HepG2 (cell line): ENCODE measurements at regions not wholly inside any gene's neighbourhood (a gene's known extent, or its start where the extent isn't known, plus 50 kb on each side); places are given as distances from the start of the nearest gene placed in this dataset.

ENCODE experiments used
- ATAC-seq: fragments of 200-7000 bp; cut with Tn5 transposase; 3 replicates; pipeline ENCODE4 v1.9.1; 2020; ENCODE audit warnings: mild to moderate bottlenecking, moderate library complexity
- BruUV-seq: library from RNA; stranded (reverse); fragments of 400-500 nt; replicated peaks from 2 replicates; lab custom pipeline; 2021; lab: Mats Ljungman, UMichigan
- CTCF ChIA-PET: fragments of 300-600 bp; formaldehyde crosslinking; extraction: SDS; loops from one replicate; lab custom pipeline; 2021; ENCODE audit warnings: low total read pairs, inconsistent platforms, low intra/inter-chr PET ratio; lab: Yijun Ruan, JAX
- POLR2A ChIA-PET: fragments of 350-600 bp; sonication (Branson Sonifier 250); formaldehyde crosslinking; loops from one replicate; lab custom pipeline; 2020; ENCODE audit warnings: antibody characterized with exemption, inconsistent platforms; lab: Yijun Ruan, JAX
- DNase-seq: peaks from one replicate; pipeline ENCODE4 v3.0.0-alpha.2; 2015; ENCODE audit warnings: low spot score
- FAIRE-seq: peaks from 3 replicates; lab custom pipeline; 2011; peaks lifted over from hg19 to GRCh38; lab: Jason Lieb, UNC
- H2AFZ ChIP-seq: one replicate; pipeline ENCODE4 v1.6.1; 2011; ENCODE audit warnings: low read length, inconsistent platforms
- H3K27ac ChIP-seq: fragments of 300-600 bp; 3 replicates; pipeline ENCODE4 v1.8.0; 2011; ENCODE audit warnings: mixed run types, mild to moderate bottlenecking, mixed read lengths, low read length, inconsistent platforms; ENCODE audit not compliant: insufficient read depth; ENCODE audit errors: extremely low read length
- H3K27me3 ChIP-seq, 2 experiments: fragments of 200-600 bp in 1 of 2; 2 replicates in 1 of 2; 3 replicates in 1 of 2; pipeline versions ENCODE4 v1.6.0 to v1.8.0; 2011; ENCODE audit warnings: low read length in 2 of 2, mild to moderate bottlenecking in 2 of 2, moderate library complexity in 2 of 2, inconsistent platforms in 1 of 2; ENCODE audit not compliant: insufficient read depth in 2 of 2, control insufficient read depth in 1 of 2
- H3K36me3 ChIP-seq, 2 experiments: fragments of 200-600 bp in 1 of 2; replicated peaks in 1 of 2; 2 replicates in 1 of 2; 3 replicates in 1 of 2; pipeline versions ENCODE4 v1.5.1 to v1.8.0; 2011; ENCODE audit warnings: low read length in 2 of 2, inconsistent platforms in 1 of 2; ENCODE audit not compliant: insufficient read depth in 2 of 2, control insufficient read depth in 1 of 2
- H3K4me1 ChIP-seq: 2 replicates; pipeline ENCODE4 v1.5.1; 2012; ENCODE audit warnings: low read length, inconsistent platforms; ENCODE audit not compliant: insufficient read depth
- H3K4me2 ChIP-seq: 2 replicates; pipeline ENCODE4 v1.6.0; 2011; ENCODE audit warnings: low read depth, low read length, inconsistent platforms
- H3K4me3 ChIP-seq, 3 experiments: fragments of 200-600 bp in 1 of 3; sonication (generic), shearing (Covaris generic) in 1 of 3; replicated peaks in 1 of 3; 2 replicates each; pipeline ENCODE4 v1.5.1; 2011 to 2016; ENCODE audit warnings: low read length in 3 of 3, inconsistent platforms in 2 of 3, low read depth in 2 of 3, mild to moderate bottlenecking in 2 of 3, control low read depth in 1 of 3, mixed read lengths in 1 of 3; ENCODE audit not compliant: insufficient read depth in 1 of 3
- H3K79me2 ChIP-seq: one replicate; pipeline ENCODE4 v1.6.1; 2011; ENCODE audit warnings: low read length, inconsistent platforms; ENCODE audit not compliant: insufficient read depth
- H3K9ac ChIP-seq: 2 replicates; pipeline ENCODE4 v1.6.0; 2011; ENCODE audit warnings: mild to moderate bottlenecking, low read depth, low read length, inconsistent platforms; ENCODE audit not compliant: insufficient read depth
- H3K9me3 ChIP-seq: 2 replicates; pipeline ENCODE4 v1.5.1; 2012; ENCODE audit warnings: mild to moderate bottlenecking, low read length
- H4K20me1 ChIP-seq: 2 replicates; pipeline ENCODE4 v1.6.0; 2011; ENCODE audit warnings: inconsistent platforms, mild to moderate bottlenecking, low read length, moderate library complexity; ENCODE audit not compliant: insufficient read depth
- EED ChIP-seq: sonication (generic); formaldehyde crosslinking; IDR thresholded peaks from 2 replicates; pipeline ENCODE4 v1.5.0; 2020; ENCODE audit warnings: mild to moderate bottlenecking, missing genetic modification reagents
- ERF ChIP-seq: IDR thresholded peaks from 2 replicates; pipeline ENCODE4 v1.6.1; 2018; ENCODE audit warnings: missing biosample characterization, missing genetic modification reagents
- GATAD2A ChIP-seq: IDR thresholded peaks from 2 replicates; pipeline ENCODE4 v1.6.1; 2016
- IKZF1 ChIP-seq: fragments of 450-650 bp; IDR thresholded peaks from 2 replicates; pipeline ENCODE4 v1.7.1; 2016
- KLF9 ChIP-seq: IDR thresholded peaks from 2 replicates; pipeline ENCODE4 v1.6.1; 2016; ENCODE audit warnings: low read depth
- MAFK ChIP-seq, 2 experiments: IDR thresholded peaks in 1 of 2; conservative IDR thresholded peaks in 1 of 2; 2 replicates each; pipeline ENCODE4 v1.6.1; 2011; ENCODE audit warnings: improper control_type of control experiment in 2 of 2, low read length in 2 of 2
- NR2F6 ChIP-seq, 2 experiments: IDR thresholded peaks; 2 replicates each; pipeline ENCODE4 v1.6.1; 2016; ENCODE audit warnings: antibody characterized with exemption in 1 of 2, mild to moderate bottlenecking in 1 of 2
- POLR2A ChIP-seq, 2 experiments: IDR thresholded peaks; 2 replicates each; pipeline ENCODE4 v1.6.1; 2011; ENCODE audit warnings: low read depth in 2 of 2, low read length in 2 of 2, mild to moderate bottlenecking in 1 of 2, moderate library complexity in 1 of 2; ENCODE audit not compliant: insufficient read depth in 1 of 2
- RAD51 ChIP-seq: fragments of 450-650 bp; IDR thresholded peaks from 2 replicates; pipeline ENCODE4 v1.6.1; 2016; ENCODE audit warnings: borderline replicate concordance
- ZNF652 ChIP-seq: IDR thresholded peaks from 2 replicates; pipeline ENCODE4 v1.6.1; 2016; ENCODE audit warnings: low read depth, borderline replicate concordance
- WGBS: methylation state at CpG from one replicate; pipeline ENCODE4 v1.1.6; 2017; ENCODE audit warnings: low lambda C conversion rate; 5-methylcytosine and 5-hydroxymethylcytosine counted together
- in situ Hi-C: cut with HindIII; loops from 2 replicates; pipeline ENCODE4 v1.10.0; 2017; ENCODE audit warnings: low pct_unique_long_range_greater_than_20kb; ENCODE audit not compliant: extremely low pct_ligation_motif_present
- intact Hi-C: fragments of 100-400 bp; cut with micrococcal nuclease; formaldehyde crosslinking; loops from one replicate; pipeline ENCODE4 v1.10.0; 2022; ENCODE audit not compliant: unreplicated experiment
- TF ChIP-seq, protein P1 (sequence below): sonication (generic); formaldehyde crosslinking; IDR thresholded peaks from 2 replicates; pipeline ENCODE4 v1.5.1; 2020; ENCODE audit warnings: mild to moderate bottlenecking, missing genetic modification reagents, moderate library complexity
- TF ChIP-seq, protein P2 (sequence below): sonication (generic); formaldehyde crosslinking; IDR thresholded peaks from 2 replicates; pipeline ENCODE4 v1.4.0; 2020; ENCODE audit warnings: missing genetic modification reagents
- TF ChIP-seq, protein P3 (sequence below): sonication (generic); formaldehyde crosslinking; IDR thresholded peaks from 2 replicates; pipeline ENCODE4 v1.4.0; 2020; ENCODE audit warnings: missing genetic modification reagents
- TF ChIP-seq, protein P4 (sequence below): sonication (generic); formaldehyde crosslinking; IDR thresholded peaks from 2 replicates; pipeline ENCODE4 v1.4.0; 2020; ENCODE audit warnings: missing genetic modification reagents, mild to moderate bottlenecking, borderline replicate concordance

DNA sequence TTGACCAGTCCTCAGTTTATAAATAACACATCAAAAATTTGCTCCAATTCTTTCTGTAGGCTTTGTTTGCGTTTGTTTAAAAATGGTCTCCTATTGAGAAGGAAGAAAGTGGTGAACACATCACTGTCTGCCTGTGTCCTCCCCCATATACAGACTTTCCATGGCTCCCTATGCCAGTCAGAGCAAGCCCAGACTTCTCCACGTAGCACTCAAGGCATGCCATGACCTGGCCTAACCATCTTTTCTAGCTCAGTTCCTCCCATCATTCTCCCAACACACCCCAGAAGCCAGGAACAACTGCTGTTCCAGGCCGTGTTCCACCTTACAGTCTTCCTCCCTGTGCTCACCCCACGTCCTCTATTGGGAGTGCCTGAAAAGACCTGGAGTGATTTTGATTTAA lies 129.6 kb upstream of the ZNF618 start:
- no peaks in the 10 kb centered on the region for H3K79me2 ChIP-seq
- no peak overlapping the region for H3K4me2 ChIP-seq
- H3K27ac ChIP-seq: no peak overlapping the region
- in situ Hi-C loops (loop anchor here (25.0 kb wide), 1 partner anchor 291 kb away; no protein-coding TSS in a partner anchor), intact Hi-C loops (no loop called here)
- H3K9ac ChIP-seq: no peak overlapping the region
- no peak for DNase-seq
- H3K9me3 ChIP-seq: no peaks in the 10 kb centered on the region
- H3K4me1 ChIP-seq: no peaks in the 10 kb centered on the region
- no peaks in the 10 kb centered on the region for H4K20me1 ChIP-seq
- H2AFZ ChIP-seq: no peak overlapping the region
- 2% methylated on average over 4 of the region's 4 CpGs for WGBS
- H3K36me3 ChIP-seq: no peaks in the 10 kb centered on the region
- H3K27me3 ChIP-seq: peaks cover 0 to 11% of the 10 kb centered on the region in 2 experiments; a peak in 3 of 5 replicates
- no TSS peak for BruUV-seq
- CTCF ChIA-PET: no interaction called here
- POLR2A ChIA-PET: no interaction called here
- no peak for FAIRE-seq
- no peak for ATAC-seq
- H3K4me3 ChIP-seq: no peak overlapping the region
- TF ChIP-seq KLF9: no peak
- TF ChIP-seq EED (CRISPR knock-in tag): no peak
- TF ChIP-seq, protein P1, sequence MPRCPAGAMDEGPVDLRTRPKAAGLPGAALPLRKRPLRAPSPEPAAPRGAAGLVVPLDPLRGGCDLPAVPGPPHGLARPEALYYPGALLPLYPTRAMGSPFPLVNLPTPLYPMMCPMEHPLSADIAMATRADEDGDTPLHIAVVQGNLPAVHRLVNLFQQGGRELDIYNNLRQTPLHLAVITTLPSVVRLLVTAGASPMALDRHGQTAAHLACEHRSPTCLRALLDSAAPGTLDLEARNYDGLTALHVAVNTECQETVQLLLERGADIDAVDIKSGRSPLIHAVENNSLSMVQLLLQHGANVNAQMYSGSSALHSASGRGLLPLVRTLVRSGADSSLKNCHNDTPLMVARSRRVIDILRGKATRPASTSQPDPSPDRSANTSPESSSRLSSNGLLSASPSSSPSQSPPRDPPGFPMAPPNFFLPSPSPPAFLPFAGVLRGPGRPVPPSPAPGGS (CRISPR knock-in tag): no peak
- no peak for TF ChIP-seq IKZF1
- TF ChIP-seq MAFK (conservative IDR thresholded peaks at IDR 0.05 in 1 of 2, IDR thresholded peaks at IDR 0.05 in 1 of 2; ENCODE audit: low read length in 2 of 2): no peak
- no peak for TF ChIP-seq ERF (CRISPR knock-in tag)
- TF ChIP-seq ZNF652 (CRISPR knock-in tag): no peak
- TF ChIP-seq, protein P2, sequence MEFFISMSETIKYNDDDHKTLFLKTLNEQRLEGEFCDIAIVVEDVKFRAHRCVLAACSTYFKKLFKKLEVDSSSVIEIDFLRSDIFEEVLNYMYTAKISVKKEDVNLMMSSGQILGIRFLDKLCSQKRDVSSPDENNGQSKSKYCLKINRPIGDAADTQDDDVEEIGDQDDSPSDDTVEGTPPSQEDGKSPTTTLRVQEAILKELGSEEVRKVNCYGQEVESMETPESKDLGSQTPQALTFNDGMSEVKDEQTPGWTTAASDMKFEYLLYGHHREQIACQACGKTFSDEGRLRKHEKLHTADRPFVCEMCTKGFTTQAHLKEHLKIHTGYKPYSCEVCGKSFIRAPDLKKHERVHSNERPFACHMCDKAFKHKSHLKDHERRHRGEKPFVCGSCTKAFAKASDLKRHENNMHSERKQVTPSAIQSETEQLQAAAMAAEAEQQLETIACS: no peak
- TF ChIP-seq RAD51: no peak
- TF ChIP-seq, protein P3, sequence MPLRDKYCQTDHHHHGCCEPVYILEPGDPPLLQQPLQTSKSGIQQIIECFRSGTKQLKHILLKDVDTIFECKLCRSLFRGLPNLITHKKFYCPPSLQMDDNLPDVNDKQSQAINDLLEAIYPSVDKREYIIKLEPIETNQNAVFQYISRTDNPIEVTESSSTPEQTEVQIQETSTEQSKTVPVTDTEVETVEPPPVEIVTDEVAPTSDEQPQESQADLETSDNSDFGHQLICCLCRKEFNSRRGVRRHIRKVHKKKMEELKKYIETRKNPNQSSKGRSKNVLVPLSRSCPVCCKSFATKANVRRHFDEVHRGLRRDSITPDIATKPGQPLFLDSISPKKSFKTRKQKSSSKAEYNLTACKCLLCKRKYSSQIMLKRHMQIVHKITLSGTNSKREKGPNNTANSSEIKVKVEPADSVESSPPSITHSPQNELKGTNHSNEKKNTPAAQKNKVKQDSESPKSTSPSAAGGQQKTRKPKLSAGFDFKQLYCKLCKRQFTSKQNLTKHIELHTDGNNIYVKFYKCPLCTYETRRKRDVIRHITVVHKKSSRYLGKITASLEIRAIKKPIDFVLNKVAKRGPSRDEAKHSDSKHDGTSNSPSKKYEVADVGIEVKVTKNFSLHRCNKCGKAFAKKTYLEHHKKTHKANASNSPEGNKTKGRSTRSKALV (CRISPR knock-in tag): no peak
- no peak for TF ChIP-seq NR2F6 (IDR thresholded peaks at IDR 0.05)
- TF ChIP-seq NR2F6 (CRISPR knock-in tag; IDR thresholded peaks at IDR 0.05): no peak
- TF ChIP-seq GATAD2A (CRISPR knock-in tag): no peak
- TF ChIP-seq, protein P4, sequence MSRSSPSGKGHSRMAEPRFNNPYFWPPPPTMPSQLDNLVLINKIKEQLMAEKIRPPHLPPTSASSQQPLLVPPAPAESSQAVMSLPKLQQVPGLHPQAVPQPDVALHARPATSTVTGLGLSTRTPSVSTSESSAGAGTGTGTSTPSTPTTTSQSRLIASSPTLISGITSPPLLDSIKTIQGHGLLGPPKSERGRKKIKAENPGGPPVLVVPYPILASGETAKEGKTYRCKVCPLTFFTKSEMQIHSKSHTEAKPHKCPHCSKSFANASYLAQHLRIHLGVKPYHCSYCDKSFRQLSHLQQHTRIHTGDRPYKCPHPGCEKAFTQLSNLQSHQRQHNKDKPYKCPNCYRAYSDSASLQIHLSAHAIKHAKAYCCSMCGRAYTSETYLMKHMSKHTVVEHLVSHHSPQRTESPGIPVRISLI (CRISPR knock-in tag): no peak
- TF ChIP-seq POLR2A (IDR thresholded peaks at IDR 0.05; ENCODE audit: insufficient read depth in 1 of 2, low read depth in 2 of 2, low read length in 2 of 2): no peak
